Adrenal gland (tissue), 9 donors: ENCODE measurements at regions not wholly inside any gene's neighbourhood (a gene's known extent, or its start where the extent isn't known, plus 50 kb on each side); places are given as distances from the start of the nearest gene placed in this dataset.

Experiments used
- DNase-seq, 7 donors: peaks; one replicate each; pipeline ENCODE4 v3.0.0-alpha.2; 2019 to 2020
- H3K27ac ChIP-seq, 5 donors: fragments of 200-600 bp; sonication (generic) in 4 of 5; 1 replicate in 3 of 5; 2 replicates in 2 of 5; pipeline versions ENCODE4 v1.5.1 to v1.8.0; 2016 to 2020; ENCODE audit warnings: mild to moderate bottlenecking in 1 of 5
- H3K27me3 ChIP-seq: fragments of 200-600 bp; 2 replicates; pipeline ENCODE4 v1.8.0; 2021
- H3K36me3 ChIP-seq, 2 donors: fragments of 200-600 bp; replicated peaks in 1 of 2; 1 replicate in 1 of 2; 2 replicates in 1 of 2; pipeline versions ENCODE4 v1.5.1 to v1.8.0; 2018 to 2022
- H3K4me1 ChIP-seq, 2 donors: fragments of 200-600 bp; replicated peaks in 1 of 2; 1 replicate in 1 of 2; 2 replicates in 1 of 2; pipeline versions ENCODE4 v1.5.1 to v1.8.0; 2018 to 2021
- H3K4me3 ChIP-seq, 4 donors: fragments of 200-600 bp; sonication (generic) in 3 of 4; one replicate each; pipeline ENCODE4 v1.5.1; 2016 to 2018
- H3K9me3 ChIP-seq, 3 donors: fragments of 200-600 bp; sonication (generic) in 1 of 3; replicated peaks in 1 of 3; 1 replicate in 2 of 3; 2 replicates in 1 of 3; pipeline versions ENCODE4 v1.5.1 to v1.8.0; 2016 to 2021
- CTCF ChIP-seq, 6 experiments: fragments of 450-650 bp in 4 of 6; fragments of 200-600 bp in 2 of 6; sonication (generic) in 1 of 6; IDR thresholded peaks; 1 replicate in 5 of 6; 2 replicates in 1 of 6; pipeline versions ENCODE4 v1.5.1 to v1.8.0; 2016 to 2021; ENCODE audit warnings: antibody characterized with exemption in 6 of 6, mild to moderate bottlenecking in 2 of 6, moderate library complexity in 1 of 6
- POLR2A ChIP-seq, 2 donors: fragments of 450-650 bp; IDR thresholded peaks; one replicate each; pipeline ENCODE4 v1.6.1; 2017; ENCODE audit warnings: antibody characterized with exemption in 2 of 2, mild to moderate bottlenecking in 2 of 2, moderate library complexity in 1 of 2
- WGBS, 4 donors: extraction: QIAGEN DNeasy Blood & Tissue Kit in 2 of 4; methylation state at CpG; one replicate each; pipeline versions ENCODE4 v1.1.5 to v1.1.7; 2013 to 2017; 5-methylcytosine and 5-hydroxymethylcytosine counted together
- intact Hi-C, 2 donors: fragments of 100-400 bp; cut with DNase I; formaldehyde crosslinking; loops; one replicate each; pipeline versions ENCODE4 v1.14.1 to v1.15.0; 2022 to 2023
- donor health status: healthy with polysubstance abuse.
- donor health status: Bipolar disorder and iron deficiency.
- donor health status: DM: yes; HTN: yes; CAD: no.
- donor health status: DM: no; HTN: no; CAD: no.
- donor health status: DM: no; HTN: no; CAD: no.

GRCh38 chr3:53997476-53997875, 105.8 kb upstream of the SELENOK start:
- intact Hi-C loops: no loop called here
- no peaks in the 10 kb centered on the region for H3K4me1 ChIP-seq
- H3K36me3 ChIP-seq: no peaks in the 10 kb centered on the region
- DNase-seq: no peak
- H3K27ac ChIP-seq: no peak overlapping the region
- no peaks in the 10 kb centered on the region for H3K27me3 ChIP-seq
- no peaks in the 10 kb centered on the region for H3K9me3 ChIP-seq
- H3K4me3 ChIP-seq: no peak overlapping the region
- no peak for TF ChIP-seq POLR2A (IDR thresholded peaks at IDR 0.05)
- no peak for TF ChIP-seq CTCF (IDR thresholded peaks at IDR 0.05)
- WGBS, 4 donors: 66 to 75% (median 72%) methylated on average over 4 of the region's 4 CpGs

GRCh38 chr3:53996141-53996874, 104.6 kb upstream of the SELENOK start:
- Histone ChIP-seq H3K9me3 (no peaks in the 10 kb centered on the region), H3K4me1 (no peaks in the 10 kb centered on the region), H3K27ac (no peak overlapping the region), H3K4me3 (no peak overlapping the region), H3K27me3 (no peaks in the 10 kb centered on the region), H3K36me3 (no peaks in the 10 kb centered on the region)
- TF ChIP-seq POLR2A (IDR thresholded peaks at IDR 0.05): no peak
- DNase-seq: no peak
- WGBS, 4 donors: 61 to 76% (median 69%) methylated on average over 7 of the region's 7 CpGs
- intact Hi-C loops: no loop called here

- no peak overlapping the region for H3K4me3 ChIP-seq
- no peaks in the 10 kb centered on the region for H3K4me1 ChIP-seq
- H3K27ac ChIP-seq: no peak overlapping the region
- DNase-seq: no peak
- no peaks in the 10 kb centered on the region for H3K36me3 ChIP-seq
- intact Hi-C loops: no loop called here
- H3K9me3 ChIP-seq: no peaks in the 10 kb centered on the region
- no peak for TF ChIP-seq CTCF (IDR thresholded peaks at IDR 0.05)
- no peak for TF ChIP-seq POLR2A (IDR thresholded peaks at IDR 0.05)
- 67 to 73% (median 70%) methylated on average over 9 of the region's 9 CpGs for WGBS, 4 donors
- H3K27me3 ChIP-seq: no peaks in the 10 kb centered on the region
Observed at GRCh38 chr3:53994986-53995603, 103.4 kb upstream of the SELENOK start.

- Histone ChIP-seq H3K36me3 (no peaks in the 10 kb centered on the region), H3K9me3 (no peaks in the 10 kb centered on the region), H3K4me1 (no peaks in the 10 kb centered on the region), H3K4me3 (no peak overlapping the region), H3K27me3 (no peaks in the 10 kb centered on the region), H3K27ac (no peak overlapping the region)
- intact Hi-C loops: no loop called here
- TF ChIP-seq POLR2A (IDR thresholded peaks at IDR 0.05): no peak
- no peak for TF ChIP-seq CTCF (IDR thresholded peaks at IDR 0.05)
- WGBS, 4 donors: 63 to 81% (median 79%) methylated on average over 2 of the region's 2 CpGs
- DNase-seq: no peak
Observed at GRCh38 chr3:53991240-53991639, 99.6 kb upstream of the SELENOK start.

GRCh38 chr3:53989946-53990345, 98.3 kb upstream of the SELENOK start:
- intact Hi-C loops: no loop called here
- Histone ChIP-seq H3K9me3 (no peaks in the 10 kb centered on the region), H3K4me1 (no peaks in the 10 kb centered on the region), H3K27me3 (no peaks in the 10 kb centered on the region), H3K27ac (no peak overlapping the region), H3K4me3 (no peak overlapping the region), H3K36me3 (no peaks in the 10 kb centered on the region)
- 65 to 74% (median 71%) methylated on average over 7 of the region's 7 CpGs for WGBS, 4 donors
- TF ChIP-seq POLR2A (IDR thresholded peaks at IDR 0.05) (no peak), CTCF (IDR thresholded peaks at IDR 0.05) (no peak)
- no peak for DNase-seq
